NK-92 treated with Interleukin-12 subunit alpha and Interleukin-12 subunit beta, amount 100 ng/mL, for 24 hours (cell line): ENCODE measurements at regions not wholly inside any gene's neighbourhood (a gene's known extent, or its start where the extent isn't known, plus 50 kb on each side); places are given as distances from the start of the nearest gene placed in this dataset.

Experiments
- DNase-seq: peaks from one replicate; lab custom pipeline; 2025; lab: John Stamatoyannopoulos, UW

- DNase-seq = no peak
Measured at GRCh38 chr5:4228708-4229107, 633.1 kb downstream of the IRX1 start.

- no peak for DNase-seq
Measured at GRCh38 chr5:4229414-4230292, 634.0 kb downstream of the IRX1 start.

- no peak for DNase-seq
Measured at GRCh38 chr5:4230471-4230785, 634.8 kb downstream of the IRX1 start.

GRCh38 chr5:4230786-4231641 is 635.4 kb downstream of the IRX1 start:
- no peak for DNase-seq

- no peak for DNase-seq
Measured at GRCh38 chr5:4232084-4232483, 636.5 kb downstream of the IRX1 start.

- DNase-seq = no peak
Measured at GRCh38 chr5:4233671-4234070, 638.0 kb downstream of the IRX1 start.

- no peak for DNase-seq
Measured at GRCh38 chr5:4243479-4244264, 648.0 kb downstream of the IRX1 start.

GRCh38 chr5:4244306-4244705 is 648.7 kb downstream of the IRX1 start:
- DNase-seq = no peak

- no peak for DNase-seq
Measured at GRCh38 chr5:4245076-4245475, 649.4 kb downstream of the IRX1 start.

GRCh38 chr5:4245511-4245910 is 649.9 kb downstream of the IRX1 start:
- DNase-seq = no peak

- no peak for DNase-seq
Measured at GRCh38 chr5:4246447-4246846, 650.8 kb downstream of the IRX1 start.

GRCh38 chr5:4250254-4250653 is 654.6 kb downstream of the IRX1 start:
- no peak for DNase-seq

GRCh38 chr5:4252385-4252784 is 656.8 kb downstream of the IRX1 start:
- no peak for DNase-seq

- no peak for DNase-seq
Measured at GRCh38 chr5:4254736-4255135, 659.1 kb downstream of the IRX1 start.

- DNase-seq = no peak
Measured at GRCh38 chr5:4255441-4255840, 659.8 kb downstream of the IRX1 start.

- DNase-seq = no peak
Measured at GRCh38 chr5:4258170-4258569, 662.5 kb downstream of the IRX1 start.

GRCh38 chr5:4271193-4271592 is 675.6 kb downstream of the IRX1 start:
- no peak for DNase-seq

- DNase-seq = no peak
Measured at GRCh38 chr5:4275232-4275631, 679.6 kb downstream of the IRX1 start.

GRCh38 chr5:4294878-4295277 is 699.2 kb downstream of the IRX1 start:
- no peak for DNase-seq

- no peak for DNase-seq
Measured at GRCh38 chr5:4295663-4296339, 700.2 kb downstream of the IRX1 start.

- no peak for DNase-seq
Measured at GRCh38 chr5:4306057-4306456, 710.4 kb downstream of the IRX1 start.

GRCh38 chr5:4309026-4309425 is 713.4 kb downstream of the IRX1 start:
- no peak for DNase-seq
